Calu3 (cell line): ENCODE measurements at regions not wholly inside any gene's neighbourhood (a gene's known extent, or its start where the extent isn't known, plus 50 kb on each side); places are given as distances from the start of the nearest gene placed in this dataset.
A peak's percentile ranks its signal among the peaks of the same experiment; 100 is the strongest.

ENCODE experiments used
- BruUV-seq: library from RNA; stranded (reverse); fragments of 400-500 nt; replicated peaks from 2 replicates; lab custom pipeline; 2021; lab: Mats Ljungman, UMichigan
- CTCF ChIA-PET: fragments of 300-600 bp; sonication (Branson Sonifier 250); formaldehyde crosslinking; loops from one replicate; lab custom pipeline; 2022; ENCODE audit warnings: antibody characterized with exemption; lab: Charles Lee
- DNase-seq: peaks from one replicate; pipeline ENCODE4 v3.0.0; 2022
- H3K27ac Mint-ChIP-seq: one replicate; pipeline ENCODE4 v1.8.0; 2022; ENCODE audit warnings: mixed read lengths; ENCODE audit not compliant: unreplicated experiment
- H3K27me3 Mint-ChIP-seq: one replicate; pipeline ENCODE4 v1.8.0; 2022; ENCODE audit warnings: mixed read lengths; ENCODE audit not compliant: unreplicated experiment
- H3K36me3 Mint-ChIP-seq: one replicate; pipeline ENCODE4 v1.8.0; 2022; ENCODE audit warnings: mild to moderate bottlenecking, moderate library complexity, mixed read lengths; ENCODE audit not compliant: insufficient read depth, unreplicated experiment
- H3K4me1 Mint-ChIP-seq: one replicate; pipeline ENCODE4 v1.8.0; 2022; ENCODE audit warnings: mild to moderate bottlenecking, low read depth, mixed read lengths; ENCODE audit not compliant: unreplicated experiment
- H3K4me3 Mint-ChIP-seq: one replicate; pipeline ENCODE4 v1.8.0; 2022; ENCODE audit warnings: mild to moderate bottlenecking, low read depth, moderate library complexity, mixed read lengths; ENCODE audit not compliant: unreplicated experiment
- H3K9me3 Mint-ChIP-seq: one replicate; pipeline ENCODE4 v1.8.0; 2022; ENCODE audit warnings: low read depth, mixed read lengths; ENCODE audit not compliant: unreplicated experiment
- CTCF ChIP-seq: fragments of 200-600 bp; IDR thresholded peaks from one replicate; pipeline ENCODE4 v1.8.0; 2022; ENCODE audit warnings: antibody characterized with exemption; ENCODE audit not compliant: unreplicated experiment
- intact Hi-C: fragments of 100-400 bp; cut with micrococcal nuclease; formaldehyde crosslinking; loops from one replicate; pipeline ENCODE4 v1.10.0; 2022; ENCODE audit not compliant: unreplicated experiment

GRCh38 chr12:76189851-76190250 is 105.4 kb upstream of the NAP1L1 start:
- no peak for TF ChIP-seq CTCF
- Mint-ChIP-seq H3K4me1 (peaks cover 9% of the 10 kb centered on the region), H3K36me3 (no peaks in the 10 kb centered on the region), H3K9me3 (peaks cover 2% of the 10 kb centered on the region), H3K27me3 (no peaks in the 10 kb centered on the region), H3K27ac (no peak overlapping the region), H3K4me3 (no peak overlapping the region)
- BruUV-seq: no TSS peak
- DNase-seq: no peak
- intact Hi-C loops: no loop called here
- CTCF ChIA-PET: interaction anchor here (0.6 kb wide), 1 partner anchor 826 kb away, joined by 6 read pairs; no protein-coding TSS in a partner anchor

- no peak overlapping the region for H3K27ac Mint-ChIP-seq
- CTCF ChIA-PET: no interaction called here
Measured at GRCh38 chr12:76187177-76187576, 102.7 kb upstream of the NAP1L1 start.

GRCh38 chr12:76186131-76186906 is 101.8 kb upstream of the NAP1L1 start:
- no peak for DNase-seq
- CTCF ChIA-PET: no interaction called here
- Mint-ChIP-seq H3K27me3 (no peaks in the 10 kb centered on the region), H3K4me3 (no peak overlapping the region), H3K36me3 (no peaks in the 10 kb centered on the region), H3K27ac (no peak overlapping the region), H3K9me3 (peaks cover 4% of the 10 kb centered on the region), H3K4me1 (peaks cover 26% of the 10 kb centered on the region)
- intact Hi-C loops: no loop called here
- BruUV-seq: no TSS peak
- no peak for TF ChIP-seq CTCF

More at GRCh38 chr12:76187177-76187576, 102.7 kb upstream of the NAP1L1 start:
- H3K4me1 Mint-ChIP-seq: peaks cover 26% of the 10 kb centered on the region
- BruUV-seq: no TSS peak
- intact Hi-C loops: no loop called here
- no peak for TF ChIP-seq CTCF
- H3K27me3 Mint-ChIP-seq: no peaks in the 10 kb centered on the region
- DNase-seq: no peak
- peaks cover 4% of the 10 kb centered on the region for H3K9me3 Mint-ChIP-seq
- no peak overlapping the region for H3K4me3 Mint-ChIP-seq
- no peaks in the 10 kb centered on the region for H3K36me3 Mint-ChIP-seq

GRCh38 chr12:76183459-76184186 is 99.1 kb upstream of the NAP1L1 start:
- TF ChIP-seq CTCF: no peak

More at GRCh38 chr12:76183459-76184186, 99.1 kb upstream of the NAP1L1 start:
- intact Hi-C loops: no loop called here
- Mint-ChIP-seq H3K27ac (peak overlapping the region; percentile 43), H3K36me3 (no peaks in the 10 kb centered on the region), H3K4me3 (no peak overlapping the region), H3K27me3 (no peaks in the 10 kb centered on the region), H3K4me1 (peaks cover 26% of the 10 kb centered on the region), H3K9me3 (peaks cover 4% of the 10 kb centered on the region)
- BruUV-seq: no TSS peak
- DNase-seq: peak; percentile 66
- CTCF ChIA-PET: interaction anchor here (0.7 to 0.9 kb wide), 2 partner anchors 101 to 163 kb away, joined by 3 read pairs; no protein-coding TSS in a partner anchor
